IPS-15b (cell line): ENCODE measurements at regions not wholly inside any gene's neighbourhood (a gene's known extent, or its start where the extent isn't known, plus 50 kb on each side); places are given as distances from the start of the nearest gene placed in this dataset.

ENCODE experiments used
- H3K27me3 ChIP-seq: one replicate; pipeline ENCODE4 v1.6.1; 2013; ENCODE audit warnings: low read length; ENCODE audit not compliant: control insufficient read depth, insufficient read depth
- H3K36me3 ChIP-seq: one replicate; pipeline ENCODE4 v1.6.1; 2013; ENCODE audit warnings: low read length; ENCODE audit not compliant: control insufficient read depth, insufficient read depth
- H3K4me1 ChIP-seq: one replicate; pipeline ENCODE4 v1.6.1; 2013; ENCODE audit warnings: mild to moderate bottlenecking, low read length; ENCODE audit not compliant: control insufficient read depth, insufficient read depth
- H3K4me3 ChIP-seq: one replicate; pipeline ENCODE4 v1.5.1; 2013; ENCODE audit warnings: low read depth, low read length
- H3K9ac ChIP-seq: one replicate; pipeline ENCODE4 v1.6.1; 2013; ENCODE audit warnings: low read depth, mild to moderate bottlenecking, low read length
- H3K9me3 ChIP-seq: one replicate; pipeline ENCODE4 v1.6.1; 2013; ENCODE audit warnings: mild to moderate bottlenecking, low read length; ENCODE audit not compliant: control insufficient read depth, insufficient read depth

GRCh38 chr15:81856001-81856633 lies 189.7 kb downstream of the MEX3B start:
- Histone ChIP-seq H3K9me3 (no peaks in the 10 kb centered on the region), H3K9ac (no peak overlapping the region), H3K4me3 (no peak overlapping the region), H3K4me1 (no peaks in the 10 kb centered on the region), H3K36me3 (no peaks in the 10 kb centered on the region), H3K27me3 (no peaks in the 10 kb centered on the region)

- Histone ChIP-seq H3K4me1 (no peaks in the 10 kb centered on the region), H3K27me3 (no peaks in the 10 kb centered on the region), H3K9me3 (no peaks in the 10 kb centered on the region), H3K9ac (no peak overlapping the region), H3K36me3 (no peaks in the 10 kb centered on the region), H3K4me3 (no peak overlapping the region)
Measured at GRCh38 chr15:81853150-81853748, 192.6 kb downstream of the MEX3B start.

GRCh38 chr15:81852411-81853149 lies 193.2 kb downstream of the MEX3B start:
- H3K9ac ChIP-seq, result no peak overlapping the region
- no peak overlapping the region for H3K4me3 ChIP-seq
- no peaks in the 10 kb centered on the region for H3K36me3 ChIP-seq
- H3K9me3 ChIP-seq, result no peaks in the 10 kb centered on the region
- H3K4me1 ChIP-seq, result no peaks in the 10 kb centered on the region
- H3K27me3 ChIP-seq, result no peaks in the 10 kb centered on the region

- Histone ChIP-seq H3K36me3 (no peaks in the 10 kb centered on the region), H3K9ac (no peak overlapping the region), H3K9me3 (no peaks in the 10 kb centered on the region), H3K4me1 (no peaks in the 10 kb centered on the region), H3K27me3 (no peaks in the 10 kb centered on the region), H3K4me3 (no peak overlapping the region)
Measured at GRCh38 chr15:81851757-81852156, 194.1 kb downstream of the MEX3B start.

- no peak overlapping the region for H3K9ac ChIP-seq
- H3K4me1 ChIP-seq, result no peaks in the 10 kb centered on the region
- H3K9me3 ChIP-seq, result no peaks in the 10 kb centered on the region
- no peaks in the 10 kb centered on the region for H3K36me3 ChIP-seq
- no peaks in the 10 kb centered on the region for H3K27me3 ChIP-seq
- H3K4me3 ChIP-seq, result no peak overlapping the region
Measured at GRCh38 chr15:81851325-81851724, 194.5 kb downstream of the MEX3B start.

GRCh38 chr15:81849289-81849688 lies 196.5 kb downstream of the MEX3B start:
- Histone ChIP-seq H3K9me3 (no peaks in the 10 kb centered on the region), H3K27me3 (no peaks in the 10 kb centered on the region), H3K4me1 (no peaks in the 10 kb centered on the region), H3K9ac (no peak overlapping the region), H3K36me3 (no peaks in the 10 kb centered on the region), H3K4me3 (no peak overlapping the region)

- no peaks in the 10 kb centered on the region for H3K9me3 ChIP-seq
- no peaks in the 10 kb centered on the region for H3K27me3 ChIP-seq
- no peak overlapping the region for H3K4me3 ChIP-seq
- H3K4me1 ChIP-seq, result no peaks in the 10 kb centered on the region
- H3K9ac ChIP-seq, result no peak overlapping the region
- no peaks in the 10 kb centered on the region for H3K36me3 ChIP-seq
Measured at GRCh38 chr15:81848701-81849100, 197.1 kb downstream of the MEX3B start.

GRCh38 chr15:81843757-81844407 lies 201.9 kb downstream of the MEX3B start:
- Histone ChIP-seq H3K9ac (no peak overlapping the region), H3K36me3 (no peaks in the 10 kb centered on the region), H3K4me3 (no peak overlapping the region), H3K4me1 (no peaks in the 10 kb centered on the region), H3K9me3 (no peaks in the 10 kb centered on the region), H3K27me3 (no peaks in the 10 kb centered on the region)

GRCh38 chr15:81843226-81843625 lies 202.6 kb downstream of the MEX3B start:
- Histone ChIP-seq H3K4me3 (no peak overlapping the region), H3K36me3 (no peaks in the 10 kb centered on the region), H3K9me3 (no peaks in the 10 kb centered on the region), H3K9ac (no peak overlapping the region), H3K27me3 (no peaks in the 10 kb centered on the region), H3K4me1 (no peaks in the 10 kb centered on the region)

- Histone ChIP-seq H3K9ac (no peak overlapping the region), H3K9me3 (no peaks in the 10 kb centered on the region), H3K27me3 (no peaks in the 10 kb centered on the region), H3K4me1 (no peaks in the 10 kb centered on the region), H3K4me3 (no peak overlapping the region), H3K36me3 (no peaks in the 10 kb centered on the region)
Measured at GRCh38 chr15:81839387-81839786, 206.4 kb downstream of the MEX3B start.

GRCh38 chr15:81835731-81836130 lies 210.1 kb downstream of the MEX3B start:
- H3K4me1 ChIP-seq, result no peaks in the 10 kb centered on the region
- H3K9me3 ChIP-seq, result no peaks in the 10 kb centered on the region
- no peaks in the 10 kb centered on the region for H3K36me3 ChIP-seq
- no peaks in the 10 kb centered on the region for H3K27me3 ChIP-seq
- H3K9ac ChIP-seq, result no peak overlapping the region
- H3K4me3 ChIP-seq, result no peak overlapping the region
